PC-3 (cell line): ENCODE measurements at regions not wholly inside any gene's neighbourhood (a gene's known extent, or its start where the extent isn't known, plus 50 kb on each side); places are given as distances from the start of the nearest gene placed in this dataset.

Experiments
- ATAC-seq: fragments of 200-7000 bp; cut with Tn5 transposase; 2 replicates; pipeline ENCODE4 v1.9.1; 2020; ENCODE audit warnings: mild to moderate bottlenecking, moderate library complexity
- BruUV-seq: library from RNA; stranded (reverse); fragments of 400-500 nt; replicated peaks from 2 replicates; lab custom pipeline; 2021; lab: Mats Ljungman, UMichigan
- CTCF ChIA-PET: fragments of 300-600 bp; sonication (Branson Sonifier 250); formaldehyde crosslinking; loops from one replicate; lab custom pipeline; 2022; ENCODE audit warnings: antibody characterized with exemption; lab: Charles Lee
- POLR2A ChIA-PET: fragments of 300-600 bp; sonication (Branson Sonifier 250); formaldehyde crosslinking; loops from one replicate; lab custom pipeline; 2022; ENCODE audit warnings: antibody characterized with exemption; ENCODE audit not compliant: unreplicated experiment; lab: Charles Lee
- DNase-seq: peaks from one replicate; pipeline ENCODE4 v3.0.0-alpha.2; 2015
- H2AFZ ChIP-seq: fragments of 300-600 bp; sonication (generic); 2 replicates; pipeline ENCODE4 v1.6.0; 2016; ENCODE audit warnings: antibody characterized with exemption, low read length
- H3F3A ChIP-seq: fragments of 300-600 bp; sonication (generic); one replicate; pipeline ENCODE4 v1.6.0; 2017; ENCODE audit warnings: antibody characterized with exemption, low read length, control low read depth, mild to moderate bottlenecking; ENCODE audit not compliant: unreplicated experiment
- H3K27ac ChIP-seq: fragments of 300-600 bp; sonication (generic); 2 replicates; pipeline ENCODE4 v1.5.1; 2016; ENCODE audit warnings: mild to moderate bottlenecking, low read length
- H3K27me3 ChIP-seq: fragments of 300-600 bp; sonication (generic); 2 replicates; pipeline ENCODE4 v1.6.1; 2016; ENCODE audit warnings: low read length, mixed read lengths
- H3K36me3 ChIP-seq: fragments of 300-600 bp; sonication (generic); 2 replicates; pipeline ENCODE4 v1.6.1; 2016; ENCODE audit warnings: low read depth, mixed run types, low read length, mixed read lengths
- H3K4me1 ChIP-seq: fragments of 300-600 bp; sonication (generic); 2 replicates; pipeline ENCODE4 v1.5.1; 2016; ENCODE audit warnings: low read length; ENCODE audit not compliant: insufficient read depth
- H3K4me2 ChIP-seq: fragments of 300-600 bp; sonication (generic); 2 replicates; pipeline ENCODE4 v1.6.0; 2016; ENCODE audit warnings: low read length
- H3K4me3 ChIP-seq: fragments of 300-600 bp; sonication (generic); 2 replicates; pipeline ENCODE4 v1.5.1; 2016; ENCODE audit warnings: mild to moderate bottlenecking, low read length, mixed read lengths
- H3K79me2 ChIP-seq: fragments of 300-600 bp; sonication (generic); 2 replicates; pipeline ENCODE4 v1.6.1; 2017; ENCODE audit warnings: low read length, mixed read lengths
- H3K9ac ChIP-seq: fragments of 300-600 bp; sonication (generic); 2 replicates; pipeline ENCODE4 v1.6.0; 2016; ENCODE audit warnings: mild to moderate bottlenecking, low read length
- H3K9me2 ChIP-seq: fragments of 300-600 bp; sonication (generic); replicated peaks from 2 replicates; pipeline ENCODE4 v1.6.1; 2016; ENCODE audit warnings: mixed run types, low read length, mixed read lengths
- H3K9me3 ChIP-seq: fragments of 300-600 bp; sonication (generic); 2 replicates; pipeline ENCODE4 v1.6.1; 2016; ENCODE audit warnings: low read length, mixed read lengths
- H4K20me1 ChIP-seq: fragments of 300-600 bp; sonication (generic); 2 replicates; pipeline ENCODE4 v1.6.1; 2016; ENCODE audit warnings: low read length, mixed read lengths
- EZH2 ChIP-seq: fragments of 300-600 bp; sonication (generic); IDR thresholded peaks from one replicate; pipeline ENCODE4 v1.6.1; 2017; ENCODE audit warnings: antibody characterized with exemption, mild to moderate bottlenecking, low read length; ENCODE audit not compliant: unreplicated experiment
- EZH2phosphoT487 ChIP-seq: fragments of 300-600 bp; sonication (generic); IDR thresholded peaks from 2 replicates; pipeline ENCODE4 v1.6.1; 2018; ENCODE audit warnings: mild to moderate bottlenecking, antibody characterized with exemption, low read length, borderline replicate concordance
- intact Hi-C: fragments of 100-400 bp; cut with micrococcal nuclease; formaldehyde crosslinking; loops from 2 replicates; pipeline ENCODE4 v1.9.0; 2023
- TF ChIP-seq, protein P1 (sequence below): fragments of 300-600 bp; sonication (generic); conservative IDR thresholded peaks from 2 replicates; pipeline ENCODE4 v1.5.1; 2017; ENCODE audit warnings: antibody characterized with exemption, low read depth, mild to moderate bottlenecking, low read length

- Histone ChIP-seq H3F3A (no peaks in the 10 kb centered on the region), H3K9me2 (no peaks in the 10 kb centered on the region), H3K27me3 (peaks cover 39% of the 10 kb centered on the region; the same call in 1 of the 2 replicates), H3K9ac (no peak overlapping the region), H2AFZ (no peak overlapping the region), H3K4me3 (no peak overlapping the region), H4K20me1 (no peaks in the 10 kb centered on the region), H3K79me2 (no peaks in the 10 kb centered on the region), H3K4me2 (no peak overlapping the region), H3K27ac (no peak overlapping the region), H3K9me3 (no peaks in the 10 kb centered on the region), H3K4me1 (no peaks in the 10 kb centered on the region), H3K36me3 (no peaks in the 10 kb centered on the region)
- ChIA-PET POLR2A (no interaction called here), CTCF (no interaction called here)
- intact Hi-C loops: no loop called here
- ATAC-seq (no peak), DNase-seq (no peak)
- no peak for TF ChIP-seq EZH2
- TF ChIP-seq EZH2phosphoT487: no peak
- TF ChIP-seq, protein P1, sequence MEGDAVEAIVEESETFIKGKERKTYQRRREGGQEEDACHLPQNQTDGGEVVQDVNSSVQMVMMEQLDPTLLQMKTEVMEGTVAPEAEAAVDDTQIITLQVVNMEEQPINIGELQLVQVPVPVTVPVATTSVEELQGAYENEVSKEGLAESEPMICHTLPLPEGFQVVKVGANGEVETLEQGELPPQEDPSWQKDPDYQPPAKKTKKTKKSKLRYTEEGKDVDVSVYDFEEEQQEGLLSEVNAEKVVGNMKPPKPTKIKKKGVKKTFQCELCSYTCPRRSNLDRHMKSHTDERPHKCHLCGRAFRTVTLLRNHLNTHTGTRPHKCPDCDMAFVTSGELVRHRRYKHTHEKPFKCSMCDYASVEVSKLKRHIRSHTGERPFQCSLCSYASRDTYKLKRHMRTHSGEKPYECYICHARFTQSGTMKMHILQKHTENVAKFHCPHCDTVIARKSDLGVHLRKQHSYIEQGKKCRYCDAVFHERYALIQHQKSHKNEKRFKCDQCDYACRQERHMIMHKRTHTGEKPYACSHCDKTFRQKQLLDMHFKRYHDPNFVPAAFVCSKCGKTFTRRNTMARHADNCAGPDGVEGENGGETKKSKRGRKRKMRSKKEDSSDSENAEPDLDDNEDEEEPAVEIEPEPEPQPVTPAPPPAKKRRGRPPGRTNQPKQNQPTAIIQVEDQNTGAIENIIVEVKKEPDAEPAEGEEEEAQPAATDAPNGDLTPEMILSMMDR: no peak
- no TSS peak for BruUV-seq
Observed at GRCh38 chr2:60355849-60356261, 197.6 kb downstream of the BCL11A start.

DNA sequence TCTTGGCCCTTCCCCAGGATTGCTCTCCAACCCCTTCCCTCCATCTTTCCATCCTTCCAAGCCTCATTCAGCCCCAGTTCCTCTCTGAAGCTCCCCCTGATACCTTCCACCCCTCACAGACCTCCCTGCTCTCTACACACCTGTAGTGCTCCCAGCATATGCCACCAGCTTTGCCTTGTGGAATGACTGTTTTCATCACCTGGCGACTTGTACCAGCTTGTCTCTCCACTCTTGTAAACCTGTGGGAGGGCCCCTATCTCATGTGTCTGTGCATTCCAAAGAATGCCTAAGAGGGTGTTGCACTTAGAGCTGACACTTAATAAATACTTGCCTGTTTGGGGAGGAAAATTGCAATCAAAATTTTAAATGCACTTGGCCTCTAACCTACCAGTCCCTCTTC lies 198.7 kb downstream of the BCL11A start:
- POLR2A ChIA-PET: no interaction called here
- TF ChIP-seq, protein P1: no peak
- TF ChIP-seq EZH2phosphoT487 (no peak), EZH2 (no peak)
- no peaks in the 10 kb centered on the region for H4K20me1 ChIP-seq
- no peaks in the 10 kb centered on the region for H3K4me1 ChIP-seq
- H3K27ac ChIP-seq: no peak overlapping the region
- H3K27me3 ChIP-seq: peaks cover 39% of the 10 kb centered on the region; the same call in 1 of the 2 replicates
- no peak overlapping the region for H3K4me3 ChIP-seq
- H3K79me2 ChIP-seq: no peaks in the 10 kb centered on the region
- intact Hi-C loops: no loop called here
- no TSS peak for BruUV-seq
- no peaks in the 10 kb centered on the region for H3K36me3 ChIP-seq
- H3K9me3 ChIP-seq: no peaks in the 10 kb centered on the region
- H3K9ac ChIP-seq: no peak overlapping the region
- H3K9me2 ChIP-seq: no peaks in the 10 kb centered on the region
- CTCF ChIA-PET: no interaction called here
- ATAC-seq: no peak
- H2AFZ ChIP-seq: no peak overlapping the region
- H3F3A ChIP-seq: no peaks in the 10 kb centered on the region
- no peak for DNase-seq
- H3K4me2 ChIP-seq: no peak overlapping the region

- POLR2A ChIA-PET: no interaction called here
Observed at GRCh38 chr2:60353863-60354262, 199.6 kb downstream of the BCL11A start.

More at GRCh38 chr2:60353863-60354262, 199.6 kb downstream of the BCL11A start:
- Histone ChIP-seq H3K79me2 (no peaks in the 10 kb centered on the region), H4K20me1 (no peaks in the 10 kb centered on the region), H3K4me3 (no peak overlapping the region), H3K36me3 (no peaks in the 10 kb centered on the region), H3K4me1 (no peaks in the 10 kb centered on the region), H3K9me3 (no peaks in the 10 kb centered on the region), H3K4me2 (no peak overlapping the region), H3K27ac (no peak overlapping the region), H3F3A (no peaks in the 10 kb centered on the region), H3K9ac (no peak overlapping the region), H3K9me2 (no peaks in the 10 kb centered on the region), H2AFZ (no peak overlapping the region), H3K27me3 (peaks cover 39% of the 10 kb centered on the region; the same call in 1 of the 2 replicates)
- BruUV-seq: no TSS peak
- intact Hi-C loops: no loop called here
- DNase-seq (no peak), ATAC-seq (no peak)
- TF ChIP-seq EZH2phosphoT487 (no peak), EZH2 (no peak)
- TF ChIP-seq, protein P1: no peak
- CTCF ChIA-PET: no interaction called here
